Stimulated activated CD4-positive, alpha-beta T cell treated with anti-CD3 and anti-CD28 coated beads, Interleukin-4, amount 100 ng/mL, for 4 hours (primary cell): ENCODE measurements at regions not wholly inside any gene's neighbourhood (a gene's known extent, or its start where the extent isn't known, plus 50 kb on each side); places are given as distances from the start of the nearest gene placed in this dataset.

Experiments used
- DNase-seq, 2 experiments: peaks; one replicate each; pipeline ENCODE4 v3.0.0-alpha.2; 2020

DNA sequence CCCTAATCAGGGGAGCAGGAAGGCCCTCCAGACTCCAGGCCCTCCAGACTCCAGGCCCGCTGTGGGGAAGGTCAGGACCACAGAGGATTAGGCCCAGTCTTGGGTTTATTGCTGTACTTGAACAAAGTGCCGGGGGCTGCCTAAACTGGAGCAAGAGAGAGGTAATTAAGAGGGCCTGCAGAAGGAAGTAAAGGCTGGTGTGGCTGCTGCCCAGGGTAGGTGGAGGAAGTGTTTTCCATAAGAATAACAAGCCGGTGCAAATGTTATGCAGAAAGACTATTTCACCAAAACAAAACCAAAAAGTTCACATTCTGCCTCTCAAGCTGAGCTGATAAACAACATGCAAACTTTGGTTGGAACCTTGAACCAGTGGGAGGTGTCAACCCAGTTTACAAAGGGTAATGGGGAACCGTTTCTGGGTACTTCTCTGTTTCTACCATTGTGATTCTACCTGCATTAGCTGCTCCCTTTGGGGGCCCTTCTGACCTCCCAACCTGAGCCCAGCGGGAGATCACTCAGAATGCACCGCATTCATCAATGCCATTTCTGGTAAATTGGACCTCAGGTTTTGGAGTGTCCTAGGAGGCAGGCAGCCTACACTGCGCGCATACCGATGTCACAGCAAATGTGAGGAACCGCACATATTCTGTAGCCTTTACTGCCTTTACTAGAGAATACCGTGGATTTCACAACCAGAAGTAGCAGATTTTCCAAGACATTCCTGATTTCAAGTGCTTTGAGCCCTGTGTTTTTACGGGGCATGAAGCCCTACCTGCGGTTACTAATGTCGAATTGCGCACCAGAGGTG lies 59.7 kb upstream of the BCOR start:
- no peak for DNase-seq

- no peak for DNase-seq
Observed at GRCh38 chrX:40156470-40157227, 58.9 kb upstream of the BCOR start.

GRCh38 chrX:40155589-40156469 lies 58.1 kb upstream of the BCOR start:
- no peak for DNase-seq

DNA sequence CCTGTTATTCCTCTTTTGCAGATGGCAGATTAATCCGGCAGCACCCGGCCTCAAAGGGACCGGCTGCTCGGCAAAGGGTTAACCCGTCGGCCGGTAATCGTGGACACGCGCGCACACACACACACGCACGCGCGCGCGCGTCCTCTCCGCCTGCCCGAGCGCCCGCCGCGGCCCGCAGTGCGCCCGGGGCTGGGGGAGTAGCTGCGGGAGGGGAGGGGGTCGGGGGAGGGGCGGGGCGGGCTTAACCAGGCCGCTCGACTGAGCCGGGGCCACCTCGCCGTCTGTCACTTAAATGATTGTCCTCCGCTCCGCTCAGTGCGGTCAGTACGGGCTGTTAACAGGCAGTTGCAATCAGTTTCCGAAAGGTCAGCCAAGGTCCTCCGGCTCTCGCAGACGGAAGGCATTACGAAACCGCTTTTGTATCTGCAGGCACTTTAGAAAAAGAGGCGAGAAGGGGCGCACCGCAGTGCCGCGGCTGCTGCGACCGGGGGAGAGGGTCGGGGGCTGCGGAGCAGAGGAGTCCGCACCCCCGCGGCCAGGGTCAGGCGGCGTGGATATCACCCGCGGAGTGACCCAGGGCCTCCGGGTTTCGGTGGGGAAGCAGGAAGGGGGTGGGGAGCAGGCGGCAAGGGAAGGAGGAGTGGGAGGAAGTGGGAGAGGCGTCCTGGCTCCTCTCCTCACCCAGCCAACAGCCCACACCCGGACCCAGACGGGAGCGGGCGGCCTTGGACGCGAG lies 57.3 kb upstream of the BCOR start:
- no peak for DNase-seq

GRCh38 chrX:40154250-40154852 lies 56.6 kb upstream of the BCOR start:
- no peak for DNase-seq

GRCh38 chrX:40153345-40154249 lies 55.8 kb upstream of the BCOR start:
- peak; percentile 52 to 54 for DNase-seq

DNA sequence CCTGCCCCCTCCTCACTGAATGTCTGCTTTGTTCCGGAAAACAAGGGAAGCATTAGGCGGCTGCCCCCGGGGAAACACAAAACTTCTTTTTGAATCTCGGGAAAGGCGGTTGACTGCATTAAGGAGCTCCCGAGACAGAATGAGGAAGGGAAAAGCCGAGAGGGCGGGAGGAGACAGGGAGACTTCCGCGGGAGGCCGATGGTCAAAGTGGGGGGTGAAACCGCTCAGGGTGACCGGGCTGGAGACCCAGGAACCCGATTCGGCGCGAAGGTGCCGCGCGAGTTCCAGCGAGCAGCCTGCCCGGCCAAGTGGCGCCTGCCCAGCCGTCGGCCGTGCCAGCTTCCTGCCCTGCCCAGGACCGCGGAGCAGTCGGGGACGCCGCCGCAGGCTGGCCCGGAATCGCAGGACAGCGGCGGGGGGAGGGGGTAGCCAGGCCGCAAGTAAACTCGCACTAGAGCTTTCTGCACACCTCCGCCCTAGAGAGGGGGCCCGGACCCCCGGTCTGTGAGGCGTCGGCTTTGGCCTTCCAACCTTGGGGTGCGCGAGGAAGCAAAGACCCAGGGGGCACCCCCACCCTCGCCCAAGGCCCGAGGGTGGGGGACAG lies 55.1 kb upstream of the BCOR start:
- no peak for DNase-seq

- peak in 1 of 2 experiments; percentile 40 for DNase-seq
Observed at GRCh38 chrX:40152173-40152711, 54.5 kb upstream of the BCOR start.

GRCh38 chrX:40151211-40152172 lies 53.7 kb upstream of the BCOR start:
- DNase-seq = no peak

DNA sequence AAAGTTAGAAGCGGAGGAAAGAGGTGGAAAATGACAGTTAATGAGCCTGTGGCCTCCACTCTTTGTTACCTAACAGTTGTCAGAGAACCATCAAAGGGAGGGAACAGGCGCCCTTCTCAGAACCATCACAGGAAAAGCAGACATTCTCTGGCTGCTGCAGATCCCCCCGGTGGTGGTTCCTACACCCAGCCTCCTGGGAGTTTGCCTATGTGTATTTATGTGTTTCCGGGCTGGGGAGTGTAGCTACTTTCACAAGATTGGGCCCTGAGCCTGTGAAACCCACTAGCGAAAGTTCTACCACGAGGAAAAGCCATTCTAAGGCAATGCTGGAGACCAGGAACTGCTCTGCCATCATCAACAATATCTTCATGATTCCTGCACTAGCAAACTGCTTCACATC lies 52.7 kb upstream of the BCOR start:
- no peak for DNase-seq

GRCh38 chrX:40149286-40150175 lies 51.8 kb upstream of the BCOR start:
- no peak for DNase-seq

GRCh38 chrX:40148385-40149285 lies 50.9 kb upstream of the BCOR start:
- DNase-seq = no peak

DNA sequence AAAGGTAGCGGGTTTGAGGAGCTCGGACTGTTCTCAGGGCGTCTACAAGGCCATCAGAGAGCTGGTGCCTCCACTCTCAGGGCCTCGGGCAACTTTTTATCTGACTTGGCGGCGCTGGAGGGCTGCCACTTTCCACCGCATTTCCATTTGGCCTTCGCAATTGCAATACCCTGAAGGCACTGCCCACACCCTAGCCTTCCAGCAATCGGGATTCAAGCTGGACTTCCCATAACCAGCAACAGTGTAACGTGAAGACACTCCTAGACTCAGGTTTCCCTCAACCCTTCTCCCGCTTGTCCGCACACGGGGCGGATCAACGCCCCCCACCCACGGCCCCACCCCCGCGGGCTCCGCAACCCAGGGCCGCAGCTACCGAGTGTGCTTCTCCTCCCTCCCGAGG lies 50.2 kb upstream of the BCOR start:
- DNase-seq = no peak
